ENCODE measurements at regions not wholly inside any gene's neighbourhood (a gene's known extent, or its start where the extent isn't known, plus 50 kb on each side); places are given as distances from the start of the nearest gene placed in this dataset.
"Not testable (repeated sequence)": the region's sequence is repeated elsewhere in the genome, so short reads cannot be mapped to it uniquely, and the experiment has no call there.

GRCh38 chr3:197394464-197395321 lies 96.3 kb upstream of the DLG1 start:
- Histone ChIP-seq H3K23me2 (ENCODE audit: insufficient read length, low read depth, low read length, poor library complexity, severe bottlenecking) (no peaks in the 10 kb centered on the region), H3K4ac (ENCODE audit: low read depth, low read length) (no peak overlapping the region), H4K5ac (ENCODE audit: insufficient read length, low read depth, low read length) (no peak overlapping the region), H2AFZ (ENCODE audit: low read length) (no peak overlapping the region), H4K20me1 (ENCODE audit: control insufficient read depth, insufficient read depth, insufficient read length) (no peaks in the 10 kb centered on the region), H3K56ac (ENCODE audit: insufficient read length, low read depth, low read length) (no peak overlapping the region), H3K79me2 (ENCODE audit: insufficient read depth, low read length) (no peaks in the 10 kb centered on the region), H3K27me3 (ENCODE audit: insufficient read depth, low read length) (no peaks in the 10 kb centered on the region; the same call in 1 of the 2 replicates), H2BK15ac (ENCODE audit: low read depth, low read length) (no peak overlapping the region), H3T11ph (ENCODE audit: low read length) (no peak overlapping the region), H2BK120ac (ENCODE audit: low read depth, low read length, poor library complexity, severe bottlenecking) (no peak overlapping the region), H3K9ac (ENCODE audit: extremely low read depth, insufficient read length, low read length) (no peak overlapping the region), H2BK12ac (ENCODE audit: insufficient read length, low read depth, low read length) (no peak overlapping the region), H3K14ac (ENCODE audit: insufficient read depth, low read length) (no peak overlapping the region), H3K4me1 (ENCODE audit: insufficient read depth, low read length) (no peaks in the 10 kb centered on the region; the same call in 1 of the 2 replicates), H3K9me3 (ENCODE audit: control insufficient read depth, low read depth, low read length) (no peaks in the 10 kb centered on the region), H3K18ac (ENCODE audit: insufficient read length, low read depth, low read length) (no peak overlapping the region), H3K27ac (ENCODE audit: insufficient read length, low read depth, low read length) (no peak overlapping the region), H3K79me1 (ENCODE audit: insufficient read depth, low read depth, low read length, poor library complexity, severe bottlenecking) (no peaks in the 10 kb centered on the region), H2BK5ac (ENCODE audit: insufficient read length, low read length) (no peak overlapping the region), H2AK5ac (ENCODE audit: insufficient read length, low read length) (no peak overlapping the region), H2BK20ac (ENCODE audit: low read depth, low read length, poor library complexity, severe bottlenecking) (no peak overlapping the region), H3K4me2 (ENCODE audit: insufficient read depth, insufficient read length, low read length) (no peak overlapping the region), H4K8ac (replicated peaks; ENCODE audit: insufficient read length, low read depth, low read length) (peak overlapping the region; percentile 32), H4K91ac (ENCODE audit: insufficient read length, low read depth, low read length) (no peak overlapping the region), H3K23ac (ENCODE audit: insufficient read length, low read depth, low read length) (no peak overlapping the region)
- Mint-ChIP-seq H3K4me1 (peaks cover 0 to 8% of the 10 kb centered on the region in 2 experiments; a peak in 2 of 4 replicates), H3K4me3 (no peak overlapping the region), H3K36me3 (ENCODE audit: insufficient read depth in 1 of 3, low read depth in 3 of 3) (no peaks in the 10 kb centered on the region), H3K27me3 (ENCODE audit: low read depth) (no peaks in the 10 kb centered on the region; the same call in 1 of the 2 replicates), H3K27ac (peak overlapping the region in 2 of 3 experiments; percentile 52 to 79; a peak in 2 of 7 replicates), H3K9me3 (no peaks in the 10 kb centered on the region)
- no peak for TF ChIP-seq CTCF (conservative IDR thresholded peaks at IDR 0.05)
- no peak for DNase-seq
- WGBS (ENCODE audit: extremely low coverage, insufficient read length, low lambda C conversion rate), result no CpG with 5 or more reads among the region's 25 CpGs

- not testable (repeated sequence) for H3T11ph ChIP-seq (ENCODE audit: low read length); H2BK20ac ChIP-seq (ENCODE audit: low read depth, low read length, poor library complexity, severe bottlenecking); H3K23ac ChIP-seq (ENCODE audit: insufficient read length, low read depth, low read length); H4K5ac ChIP-seq (ENCODE audit: insufficient read length, low read depth, low read length); H3K79me1 ChIP-seq (ENCODE audit: insufficient read depth, low read depth, low read length, poor library complexity, severe bottlenecking); H3K27ac Mint-ChIP-seq; H3K27me3 Mint-ChIP-seq (ENCODE audit: low read depth); H2BK15ac ChIP-seq (ENCODE audit: low read depth, low read length); H4K8ac ChIP-seq (replicated peaks; ENCODE audit: insufficient read length, low read depth, low read length); H2BK12ac ChIP-seq (ENCODE audit: insufficient read length, low read depth, low read length); H2BK5ac ChIP-seq (ENCODE audit: insufficient read length, low read length); H3K56ac ChIP-seq (ENCODE audit: insufficient read length, low read depth, low read length); H3K36me3 Mint-ChIP-seq (ENCODE audit: insufficient read depth in 1 of 3, low read depth in 3 of 3); DNase-seq; H3K27me3 ChIP-seq (ENCODE audit: insufficient read depth, low read length); H3K9me3 ChIP-seq (ENCODE audit: control insufficient read depth, low read depth, low read length); H3K9me3 Mint-ChIP-seq; H3K9ac ChIP-seq (ENCODE audit: extremely low read depth, insufficient read length, low read length); H2BK120ac ChIP-seq (ENCODE audit: low read depth, low read length, poor library complexity, severe bottlenecking); H4K91ac ChIP-seq (ENCODE audit: insufficient read length, low read depth, low read length); H3K4me2 ChIP-seq (ENCODE audit: insufficient read depth, insufficient read length, low read length); H4K20me1 ChIP-seq (ENCODE audit: control insufficient read depth, insufficient read depth, insufficient read length); H3K79me2 ChIP-seq (ENCODE audit: insufficient read depth, low read length); H3K4ac ChIP-seq (ENCODE audit: low read depth, low read length); H2AFZ ChIP-seq (ENCODE audit: low read length); H3K4me3 Mint-ChIP-seq; H3K18ac ChIP-seq (ENCODE audit: insufficient read length, low read depth, low read length); H3K4me1 ChIP-seq (ENCODE audit: insufficient read depth, low read length); H3K27ac ChIP-seq (ENCODE audit: insufficient read length, low read depth, low read length); H3K14ac ChIP-seq (ENCODE audit: insufficient read depth, low read length); H2AK5ac ChIP-seq (ENCODE audit: insufficient read length, low read length); H3K4me1 Mint-ChIP-seq; H3K23me2 ChIP-seq (ENCODE audit: insufficient read length, low read depth, low read length, poor library complexity, severe bottlenecking)
- WGBS (ENCODE audit: extremely low coverage, insufficient read length, low lambda C conversion rate), result no CpG with 5 or more reads among the region's 8 CpGs
Measured at GRCh38 chr3:197394126-197394463, 95.7 kb upstream of the DLG1 start.

All from H9 (cell line).